IPS DF 4.7 (cell line): ENCODE measurements at regions not wholly inside any gene's neighbourhood (a gene's known extent, or its start where the extent isn't known, plus 50 kb on each side); places are given as distances from the start of the nearest gene placed in this dataset.

Source experiments
- DNase-seq: peaks from one replicate; pipeline ENCODE4 v3.0.0-alpha.2; 2013; ENCODE audit warnings: low spot score; ENCODE audit errors: extremely low read depth

DNA sequence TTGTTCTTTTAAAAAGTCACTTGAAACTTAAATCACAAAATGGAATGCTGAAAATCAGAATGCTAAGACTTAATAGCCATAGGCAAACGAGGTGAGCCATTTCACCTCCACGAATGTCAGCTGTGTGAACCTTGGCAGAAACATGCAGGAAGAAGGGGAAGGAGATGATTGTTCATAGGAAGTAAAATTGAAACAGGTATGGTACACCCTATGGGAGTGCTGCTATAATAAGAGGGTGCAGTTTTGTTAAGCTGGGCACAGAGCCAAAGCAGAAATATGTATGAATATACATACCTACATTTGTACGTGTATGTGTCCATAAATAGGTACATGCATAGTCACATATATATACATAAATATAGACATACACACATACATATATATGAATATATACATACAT, 51.0 kb upstream of the SPINK5 start:
- no peak for DNase-seq

DNA sequence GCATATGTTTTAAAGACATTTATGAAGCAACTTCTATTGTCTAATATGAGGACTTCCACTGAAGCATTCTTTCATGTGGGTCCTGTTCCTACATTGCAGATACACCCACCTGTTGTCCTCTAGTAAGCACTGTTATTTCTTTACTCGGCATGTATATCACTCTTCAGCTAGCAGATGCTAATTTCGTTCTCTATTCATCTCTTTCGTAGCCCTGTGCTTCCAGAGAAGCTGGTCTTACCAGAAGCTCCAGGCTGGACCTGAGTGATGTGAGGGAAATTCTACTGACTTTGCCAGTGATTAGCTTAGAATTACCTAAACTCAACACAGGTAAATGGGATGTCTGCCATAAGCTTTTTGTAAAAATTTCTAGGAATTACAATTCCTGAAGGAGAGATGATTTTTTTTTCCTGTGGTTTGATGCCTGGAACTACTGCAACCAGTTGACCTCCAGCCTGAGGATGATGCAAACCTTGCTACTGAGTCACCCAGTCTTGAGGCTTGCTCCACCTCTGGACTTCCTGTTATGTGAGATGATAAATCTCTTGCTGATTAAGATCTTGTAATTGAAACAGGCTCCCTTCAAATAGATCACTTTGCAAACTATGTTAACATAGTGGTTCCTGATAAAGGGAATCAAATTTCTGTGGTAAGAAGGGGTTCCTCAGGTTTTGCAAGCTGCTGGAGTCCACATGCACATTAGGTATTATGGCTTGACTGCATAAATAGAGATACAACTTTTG, 52.2 kb upstream of the SPINK5 start:
- DNase-seq: no peak

- DNase-seq: peak; percentile 62
These were observed 57.8 kb upstream of the SPINK5 start for GRCh38 chr5:148005788-148006520.

GRCh38 chr5:148003226-148003625, 60.6 kb upstream of the SPINK5 start:
- DNase-seq: no peak

DNA sequence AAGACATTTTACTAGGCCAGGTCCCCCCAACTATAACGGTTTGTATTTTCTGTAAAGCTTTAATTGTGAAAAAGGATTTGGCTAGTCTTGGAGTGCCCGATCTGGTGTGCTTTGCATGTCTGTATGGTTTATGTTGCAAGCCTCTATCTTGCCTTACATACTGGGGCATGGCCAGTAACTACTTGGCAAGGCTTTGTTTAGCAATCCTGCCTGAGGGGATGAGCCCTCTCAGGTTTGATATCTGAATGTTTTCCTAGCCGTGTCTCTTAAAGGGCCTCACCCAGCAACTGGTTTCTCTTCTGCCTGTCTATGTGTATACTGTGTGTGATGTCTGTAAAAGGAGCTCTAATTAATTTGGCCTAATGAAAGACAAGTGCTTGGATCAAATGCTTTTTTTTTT, 61.3 kb upstream of the SPINK5 start:
- DNase-seq: no peak

DNA sequence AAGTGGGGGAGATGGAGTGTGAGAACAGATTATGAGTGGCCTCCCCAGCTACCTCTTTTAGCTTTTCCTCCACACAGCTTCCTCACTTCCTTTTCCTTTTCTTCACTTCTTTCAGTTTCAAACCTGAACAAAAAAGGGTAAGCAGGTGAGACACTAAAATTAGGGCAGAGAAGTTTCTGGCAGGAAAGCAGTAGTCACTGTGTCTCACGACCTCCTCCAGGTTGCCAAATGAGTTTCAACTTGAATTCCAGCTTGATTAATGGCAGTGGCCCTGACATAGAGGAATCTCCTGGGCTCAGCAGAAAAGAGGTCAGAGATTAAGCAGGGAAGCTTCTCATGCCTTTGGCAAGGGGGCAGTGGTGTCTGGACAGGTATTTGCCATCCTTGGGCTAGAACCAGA, 63.7 kb upstream of the SPINK5 start:
- DNase-seq: no peak

DNA sequence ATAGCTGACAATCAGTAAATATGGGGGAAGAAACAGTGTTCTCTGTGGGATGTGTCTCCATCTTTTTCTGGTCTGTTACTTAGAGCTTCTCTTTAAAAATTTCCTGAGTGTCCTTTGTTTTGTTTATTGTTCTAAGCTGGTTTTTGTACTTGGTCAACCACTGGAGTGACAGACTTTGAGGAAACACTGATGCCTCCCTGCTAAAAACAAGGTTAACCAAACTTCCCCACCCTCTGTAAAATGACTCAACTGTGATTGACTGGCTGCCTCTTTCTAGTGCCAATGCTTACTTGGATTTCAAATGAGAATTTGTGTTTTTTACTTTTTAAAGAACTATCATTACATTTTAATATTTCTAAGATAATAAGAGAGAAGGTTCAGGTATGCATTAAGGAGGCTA, 65.1 kb upstream of the SPINK5 start:
- DNase-seq: no peak

- no peak for DNase-seq
These were observed 66.3 kb upstream of the SPINK5 start for GRCh38 chr5:147997486-147997885.

DNA sequence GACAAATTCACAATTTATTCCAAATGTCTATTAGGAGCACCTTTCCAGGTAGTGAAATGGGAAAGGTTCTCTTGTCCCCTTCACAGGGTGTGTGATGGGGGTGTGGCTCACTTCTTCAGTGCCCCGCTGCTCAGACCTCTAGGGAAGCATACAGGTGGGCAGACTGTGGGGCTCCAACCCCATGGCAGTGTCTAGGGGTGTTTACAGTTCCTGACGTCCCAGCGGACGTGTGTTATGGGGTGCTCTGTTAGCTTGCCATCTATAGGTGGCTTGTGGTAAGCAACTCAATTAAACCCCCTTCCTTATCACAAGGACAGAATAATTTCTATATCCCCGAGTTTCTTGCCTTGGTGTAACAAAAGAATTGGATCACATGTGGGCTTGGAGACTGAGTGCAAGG, 67.4 kb upstream of the SPINK5 start:
- DNase-seq: no peak

DNA sequence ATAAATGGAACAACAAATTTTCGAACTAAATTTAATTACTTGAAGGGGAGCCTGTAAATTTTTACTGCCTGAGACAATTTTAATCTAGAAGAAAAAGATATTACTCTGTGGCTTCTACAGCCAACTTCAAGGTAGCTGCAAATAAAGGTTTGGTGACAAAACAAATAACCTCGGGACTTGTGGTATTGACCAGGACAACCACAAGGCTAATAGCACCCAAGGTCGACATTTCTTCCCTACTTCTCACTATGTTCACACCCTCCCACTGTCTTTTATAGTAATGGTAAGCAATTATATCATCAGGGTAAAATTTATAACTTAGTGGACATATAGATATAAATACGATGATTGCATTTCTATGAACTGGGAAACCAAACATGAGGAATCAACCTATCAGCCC, 67.9 kb upstream of the SPINK5 start:
- no peak for DNase-seq

DNA sequence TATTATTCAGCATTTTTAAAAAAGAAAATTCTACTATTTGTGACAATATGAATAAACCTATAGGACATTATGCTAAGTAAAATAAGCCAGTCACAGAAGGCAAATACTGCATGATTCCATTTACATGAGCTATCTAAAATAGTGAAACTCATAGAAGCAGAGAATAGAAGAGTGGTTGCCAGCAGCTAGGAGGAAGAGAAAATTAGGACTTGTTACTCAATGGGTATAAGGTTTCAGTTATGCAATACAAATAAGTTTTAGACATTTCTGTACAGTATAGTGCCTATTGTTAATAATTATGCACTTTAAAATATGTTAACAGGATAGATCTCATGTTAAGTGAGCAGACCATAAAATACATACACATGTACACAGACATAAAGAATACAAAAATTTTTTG, 73.8 kb upstream of the SPINK5 start:
- DNase-seq: no peak

DNA sequence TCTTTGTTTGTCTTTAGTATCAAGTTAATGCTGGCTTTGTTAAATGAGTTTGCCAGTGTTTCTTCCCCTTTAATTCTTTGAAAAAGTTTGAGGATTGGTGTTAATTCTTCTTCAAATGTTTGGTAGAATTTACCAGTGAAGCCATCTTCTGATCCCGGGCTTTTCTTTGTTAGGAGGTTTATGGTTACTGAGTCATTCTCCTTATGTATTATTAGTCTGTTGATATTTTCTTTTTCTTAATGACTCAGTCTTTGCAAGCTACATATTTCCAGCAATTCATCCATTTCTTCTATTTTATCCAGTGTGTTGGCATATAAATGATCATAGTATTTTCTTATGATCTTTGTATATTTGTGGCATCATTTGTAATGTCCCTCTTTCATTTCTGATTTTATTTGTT, 74.5 kb upstream of the SPINK5 start:
- no peak for DNase-seq

DNA sequence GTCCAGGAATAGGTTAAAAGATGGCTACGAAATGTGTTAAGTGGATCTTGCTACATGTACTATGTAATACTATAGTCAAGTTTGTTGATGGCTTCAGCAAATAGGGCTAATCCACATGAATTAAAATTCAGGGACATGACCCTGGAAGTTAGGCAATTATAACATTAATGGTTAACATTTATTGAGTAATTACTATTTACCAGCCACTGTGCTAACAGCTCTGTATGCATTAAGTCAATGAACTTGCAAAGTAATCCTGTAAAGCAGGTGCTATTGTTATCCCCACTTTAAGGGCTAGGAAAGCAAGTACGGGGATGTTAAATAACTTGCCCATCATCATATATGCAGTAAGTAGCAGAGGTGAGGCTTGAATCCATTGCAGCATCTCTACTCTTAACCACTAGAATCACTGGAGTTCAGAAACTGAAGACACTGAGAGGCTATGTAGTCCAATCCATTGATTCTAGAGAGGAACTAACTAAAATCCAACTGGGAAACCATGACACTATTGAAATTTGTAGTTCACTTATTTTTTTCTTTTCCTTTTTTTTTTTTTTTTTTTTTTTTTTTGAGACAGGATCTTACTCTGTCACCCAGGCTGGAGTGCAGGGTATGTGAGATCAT, 77.5 kb upstream of the SPINK5 start:
- DNase-seq: no peak

DNA sequence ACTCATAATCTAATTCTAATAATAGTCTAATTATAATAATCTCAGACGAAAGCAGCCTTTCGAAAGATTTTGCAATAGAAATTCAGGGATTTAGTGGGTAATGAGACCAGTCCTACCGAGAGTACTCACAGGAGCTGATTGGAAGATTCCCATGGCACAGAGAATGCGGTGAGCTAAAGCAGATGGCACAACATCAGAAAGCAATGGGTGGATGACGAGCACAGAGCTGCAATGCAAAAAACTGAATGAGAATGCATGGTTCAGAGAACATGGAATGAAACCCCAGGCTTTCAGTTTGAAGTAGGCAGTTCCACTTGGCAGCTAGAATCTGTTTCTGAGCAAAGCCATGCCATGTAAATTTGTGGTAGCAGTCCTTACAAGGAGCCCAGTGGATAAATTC, 78.2 kb upstream of the SPINK5 start:
- no peak for DNase-seq

DNA sequence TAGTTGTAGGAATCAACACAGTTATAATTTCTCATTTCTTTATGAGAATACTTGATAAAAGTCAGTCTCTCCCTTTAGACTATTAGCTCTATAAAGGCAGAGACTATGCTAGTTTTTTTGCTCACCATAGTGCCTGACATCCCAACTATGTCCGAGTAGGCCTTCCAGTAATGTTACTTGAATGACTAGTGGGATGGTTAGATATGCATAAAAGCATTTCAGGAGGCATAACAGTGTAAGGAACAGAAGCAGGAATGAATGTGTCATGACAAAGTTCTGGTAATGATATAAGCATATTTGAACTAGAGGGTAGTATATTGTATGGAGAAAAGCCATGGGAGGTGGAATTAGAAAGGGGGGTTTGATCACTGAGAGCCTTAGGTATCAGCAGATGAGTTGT, 77.4 kb upstream of the C5orf46 start:
- DNase-seq: no peak

DNA sequence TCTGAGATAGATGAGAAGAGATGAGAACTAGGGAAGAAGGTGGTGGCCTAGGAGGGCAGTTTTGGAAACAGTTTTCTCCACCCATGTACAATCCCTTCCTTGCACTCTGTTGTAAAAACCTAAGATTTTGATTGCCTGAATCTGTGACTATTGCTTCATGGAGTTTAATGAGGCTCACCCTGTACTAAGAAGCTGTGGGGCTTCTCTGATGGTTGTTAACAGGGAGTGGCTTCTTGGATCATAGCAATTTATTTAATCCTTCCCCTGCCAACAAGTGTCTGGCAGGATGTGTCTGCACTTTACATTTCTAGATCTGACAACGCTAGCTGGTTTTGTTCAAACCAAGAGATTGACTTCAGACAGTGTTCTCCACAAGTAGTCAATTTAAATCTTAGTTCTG, 74.7 kb upstream of the C5orf46 start:
- DNase-seq: no peak

DNA sequence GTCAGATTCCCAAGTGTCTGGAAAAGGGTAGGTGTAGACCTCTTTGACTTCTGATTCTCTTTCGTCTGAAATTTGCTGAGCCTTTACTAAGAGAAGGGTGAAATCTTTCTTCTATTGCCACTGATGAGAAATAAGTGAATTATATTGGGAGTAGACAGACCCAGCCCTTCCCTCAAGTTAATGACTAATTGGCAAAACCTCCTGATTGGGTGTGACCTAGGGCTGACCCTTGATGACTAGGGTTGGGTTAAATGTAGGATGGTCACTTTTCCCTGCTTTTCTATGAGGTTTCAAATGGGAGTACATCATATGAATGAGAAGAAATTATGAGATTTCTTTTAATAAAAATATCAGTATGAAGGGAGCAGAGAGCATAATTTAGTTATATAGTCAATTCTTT, 73.4 kb upstream of the C5orf46 start:
- DNase-seq: no peak

GRCh38 chr5:147972076-147972840, 65.9 kb upstream of the C5orf46 start:
- DNase-seq: no peak

GRCh38 chr5:147971472-147971871, 65.1 kb upstream of the C5orf46 start:
- DNase-seq: no peak

GRCh38 chr5:147968855-147969254, 62.5 kb upstream of the C5orf46 start:
- no peak for DNase-seq

DNA sequence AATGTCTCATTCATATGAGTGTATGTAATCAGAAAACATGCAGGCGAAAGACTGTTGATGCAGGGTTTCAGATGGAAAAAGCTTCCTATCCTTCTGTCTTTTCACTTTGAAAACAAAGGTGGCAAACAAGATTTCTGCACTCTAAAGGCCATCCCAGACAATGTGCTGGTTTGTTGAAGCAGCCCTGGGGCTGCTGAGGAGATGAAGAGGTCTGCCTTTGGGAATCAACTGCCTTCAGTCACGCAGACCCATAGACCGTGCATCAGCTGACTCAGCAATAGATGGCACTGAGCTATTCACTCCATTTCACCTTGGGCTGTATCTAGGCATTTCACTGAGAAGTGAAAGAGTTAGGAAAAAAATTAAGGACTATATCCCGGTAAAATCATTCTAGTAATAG, 60.5 kb upstream of the C5orf46 start:
- DNase-seq: no peak

DNA sequence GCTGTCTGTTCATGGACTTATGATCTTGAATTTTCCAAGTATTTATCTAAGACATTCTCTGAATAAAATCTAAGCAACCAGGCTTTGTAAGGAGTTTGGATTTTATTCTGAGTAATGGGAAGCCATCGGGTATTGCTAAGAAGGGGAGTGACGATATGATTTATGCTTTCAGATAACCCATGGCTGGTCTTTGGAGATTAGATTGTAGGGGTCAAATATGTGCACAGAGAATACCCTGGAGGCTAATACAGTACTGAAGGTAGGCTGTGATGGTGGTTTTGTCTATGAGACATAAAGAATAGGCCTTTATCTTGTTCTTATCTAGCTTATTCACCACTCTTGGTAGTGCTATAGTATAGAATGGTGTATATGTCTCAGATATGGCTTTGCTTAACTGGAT, 60.0 kb upstream of the C5orf46 start:
- DNase-seq: no peak
